Dendritic cell treated with granulocyte-macrophage colony-stimulating factor and Interleukin-4, amounts not matched to agents 40 ng/mL and 50 ng/mL, for 4 days (primary cell): ENCODE measurements at regions not wholly inside any gene's neighbourhood (a gene's known extent, or its start where the extent isn't known, plus 50 kb on each side); places are given as distances from the start of the nearest gene placed in this dataset.
A peak's percentile ranks its signal among the peaks of the same experiment; 100 is the strongest.
"Not testable (repeated sequence)": the region's sequence is repeated elsewhere in the genome, so short reads cannot be mapped to it uniquely, and the experiment has no call there.

Experiments used
- H3K27ac Mint-ChIP-seq: one replicate; pipeline ENCODE4 v1.8.0; 2022; ENCODE audit warnings: mild to moderate bottlenecking, mixed read lengths
- H3K27me3 Mint-ChIP-seq: one replicate; pipeline ENCODE4 v1.8.0; 2022; ENCODE audit warnings: mild to moderate bottlenecking, mixed read lengths
- H3K36me3 Mint-ChIP-seq: one replicate; pipeline ENCODE4 v1.8.0; 2022; ENCODE audit warnings: low read depth, mixed read lengths
- H3K4me1 Mint-ChIP-seq: one replicate; pipeline ENCODE4 v1.8.0; 2022; ENCODE audit warnings: low read depth, mixed read lengths
- H3K4me3 Mint-ChIP-seq: one replicate; pipeline ENCODE4 v1.8.0; 2022; ENCODE audit warnings: mild to moderate bottlenecking, moderate library complexity, mixed read lengths
- H3K9me3 Mint-ChIP-seq: one replicate; pipeline ENCODE4 v1.8.0; 2022; ENCODE audit warnings: mixed read lengths
- intact Hi-C: fragments of 100-400 bp; cut with micrococcal nuclease; formaldehyde crosslinking; loops from one replicate; pipeline ENCODE4 v1.15.0; 2022

- no peaks in the 10 kb centered on the region for H3K9me3 Mint-ChIP-seq
- no peaks in the 10 kb centered on the region for H3K27me3 Mint-ChIP-seq
- H3K4me3 Mint-ChIP-seq, result no peak overlapping the region
- H3K4me1 Mint-ChIP-seq, result peaks cover 40% of the 10 kb centered on the region
- intact Hi-C loops, result no loop called here
- no peaks in the 10 kb centered on the region for H3K36me3 Mint-ChIP-seq
- H3K27ac Mint-ChIP-seq, result no peak overlapping the region
Measured at GRCh38 chr3:27570421-27571106, 86.4 kb upstream of the SLC4A7 start.

GRCh38 chr3:27568393-27568792, 84.2 kb upstream of the SLC4A7 start:
- no peaks in the 10 kb centered on the region for H3K9me3 Mint-ChIP-seq
- peaks cover 41% of the 10 kb centered on the region for H3K4me1 Mint-ChIP-seq
- intact Hi-C loops, result no loop called here
- peak overlapping the region; percentile 47 for H3K27ac Mint-ChIP-seq
- no peaks in the 10 kb centered on the region for H3K27me3 Mint-ChIP-seq
- no peak overlapping the region for H3K4me3 Mint-ChIP-seq
- H3K36me3 Mint-ChIP-seq, result no peaks in the 10 kb centered on the region

GRCh38 chr3:27567251-27567650, 83.1 kb upstream of the SLC4A7 start:
- Mint-ChIP-seq H3K27ac (peak overlapping the region; percentile 47), H3K36me3 (no peaks in the 10 kb centered on the region), H3K4me1 (peaks cover 46% of the 10 kb centered on the region), H3K4me3 (no peak overlapping the region), H3K27me3 (no peaks in the 10 kb centered on the region), H3K9me3 (no peaks in the 10 kb centered on the region)
- intact Hi-C loops, result no loop called here

GRCh38 chr3:27565201-27565852, 81.1 kb upstream of the SLC4A7 start:
- no peaks in the 10 kb centered on the region for H3K36me3 Mint-ChIP-seq
- intact Hi-C loops, result no loop called here
- peak overlapping the region; percentile 33 for H3K27ac Mint-ChIP-seq
- H3K4me3 Mint-ChIP-seq, result no peak overlapping the region
- H3K4me1 Mint-ChIP-seq, result peaks cover 32% of the 10 kb centered on the region
- no peaks in the 10 kb centered on the region for H3K27me3 Mint-ChIP-seq
- no peaks in the 10 kb centered on the region for H3K9me3 Mint-ChIP-seq

- H3K27ac Mint-ChIP-seq, result no peak overlapping the region
- H3K9me3 Mint-ChIP-seq, result no peaks in the 10 kb centered on the region
- intact Hi-C loops, result no loop called here
- H3K36me3 Mint-ChIP-seq, result no peaks in the 10 kb centered on the region
- H3K27me3 Mint-ChIP-seq, result no peaks in the 10 kb centered on the region
- H3K4me3 Mint-ChIP-seq, result no peak overlapping the region
- peaks cover 19% of the 10 kb centered on the region for H3K4me1 Mint-ChIP-seq
Measured at GRCh38 chr3:27561576-27561975, 77.4 kb upstream of the SLC4A7 start.

GRCh38 chr3:27560484-27561056, 76.4 kb upstream of the SLC4A7 start:
- no peaks in the 10 kb centered on the region for H3K27me3 Mint-ChIP-seq
- peaks cover 17% of the 10 kb centered on the region for H3K4me1 Mint-ChIP-seq
- intact Hi-C loops, result no loop called here
- no peaks in the 10 kb centered on the region for H3K9me3 Mint-ChIP-seq
- no peaks in the 10 kb centered on the region for H3K36me3 Mint-ChIP-seq
- no peak overlapping the region for H3K27ac Mint-ChIP-seq
- H3K4me3 Mint-ChIP-seq, result no peak overlapping the region

GRCh38 chr3:27559835-27560234, 75.7 kb upstream of the SLC4A7 start:
- Mint-ChIP-seq H3K27ac (no peak overlapping the region), H3K4me3 (no peak overlapping the region), H3K4me1 (peaks cover 11% of the 10 kb centered on the region), H3K36me3 (no peaks in the 10 kb centered on the region), H3K27me3 (no peaks in the 10 kb centered on the region), H3K9me3 (no peaks in the 10 kb centered on the region)
- intact Hi-C loops, result no loop called here

- Mint-ChIP-seq H3K27ac (no peak overlapping the region), H3K9me3 (no peaks in the 10 kb centered on the region), H3K36me3 (no peaks in the 10 kb centered on the region), H3K4me1 (peaks cover 11% of the 10 kb centered on the region), H3K4me3 (no peak overlapping the region), H3K27me3 (no peaks in the 10 kb centered on the region)
- intact Hi-C loops, result no loop called here
Measured at GRCh38 chr3:27559381-27559780, 75.2 kb upstream of the SLC4A7 start.

GRCh38 chr3:27557411-27557810, 73.2 kb upstream of the SLC4A7 start:
- intact Hi-C loops, result no loop called here
- Mint-ChIP-seq H3K9me3 (no peaks in the 10 kb centered on the region), H3K27me3 (no peaks in the 10 kb centered on the region), H3K27ac (no peak overlapping the region), H3K4me3 (no peak overlapping the region), H3K36me3 (no peaks in the 10 kb centered on the region), H3K4me1 (peaks cover 25% of the 10 kb centered on the region)

- no peak overlapping the region for H3K27ac Mint-ChIP-seq
- no peaks in the 10 kb centered on the region for H3K27me3 Mint-ChIP-seq
- intact Hi-C loops, result no loop called here
Measured at GRCh38 chr3:27556887-27557286, 72.7 kb upstream of the SLC4A7 start.

GRCh38 chr3:27554706-27555105, 70.5 kb upstream of the SLC4A7 start:
- Mint-ChIP-seq H3K27ac (peak overlapping the region; percentile 84), H3K36me3 (no peaks in the 10 kb centered on the region), H3K4me3 (no peak overlapping the region), H3K27me3 (peaks cover 3% of the 10 kb centered on the region), H3K4me1 (peaks cover 47% of the 10 kb centered on the region), H3K9me3 (no peaks in the 10 kb centered on the region)
- intact Hi-C loops, result no loop called here

More at GRCh38 chr3:27556887-27557286, 72.7 kb upstream of the SLC4A7 start:
- Mint-ChIP-seq H3K4me3 (no peak overlapping the region), H3K9me3 (no peaks in the 10 kb centered on the region), H3K4me1 (peaks cover 30% of the 10 kb centered on the region), H3K36me3 (no peaks in the 10 kb centered on the region)

GRCh38 chr3:27553886-27554540, 69.8 kb upstream of the SLC4A7 start:
- H3K4me1 Mint-ChIP-seq, result peaks cover 47% of the 10 kb centered on the region
- peak overlapping the region; percentile 84 for H3K27ac Mint-ChIP-seq
- intact Hi-C loops, result no loop called here
- no peaks in the 10 kb centered on the region for H3K9me3 Mint-ChIP-seq
- peaks cover 3% of the 10 kb centered on the region for H3K27me3 Mint-ChIP-seq
- H3K36me3 Mint-ChIP-seq, result no peaks in the 10 kb centered on the region
- no peak overlapping the region for H3K4me3 Mint-ChIP-seq

GRCh38 chr3:27552708-27553107, 68.5 kb upstream of the SLC4A7 start:
- H3K9me3 Mint-ChIP-seq, H3K4me3 Mint-ChIP-seq, intact Hi-C loops, H3K36me3 Mint-ChIP-seq, H3K27me3 Mint-ChIP-seq: not testable (repeated sequence)
- Mint-ChIP-seq H3K27ac (peak overlapping the region; percentile 84), H3K4me1 (peaks cover 47% of the 10 kb centered on the region)

GRCh38 chr3:27551413-27551812, 67.2 kb upstream of the SLC4A7 start:
- H3K9me3 Mint-ChIP-seq, H3K27me3 Mint-ChIP-seq, H3K27ac Mint-ChIP-seq, H3K4me3 Mint-ChIP-seq, H3K36me3 Mint-ChIP-seq, intact Hi-C loops: not testable (repeated sequence)
- H3K4me1 Mint-ChIP-seq, result peaks cover 47% of the 10 kb centered on the region
